ENCODE measurements at regions not wholly inside any gene's neighbourhood (a gene's known extent, or its start where the extent isn't known, plus 50 kb on each side); places are given as distances from the start of the nearest gene placed in this dataset.
A peak's percentile ranks its signal among the peaks of the same experiment; 100 is the strongest.

- DNase-seq, result peak; percentile 77
Measured at GRCh38 chr9:108125625-108126024, 636.1 kb upstream of the KLF4 start.

- no peak for DNase-seq
Measured at GRCh38 chr9:108119530-108120113, 630.1 kb upstream of the KLF4 start.

- no peak for DNase-seq
Measured at GRCh38 chr9:108117795-108118194, 628.2 kb upstream of the KLF4 start.

- no peak for DNase-seq
Measured at GRCh38 chr9:108117306-108117705, 627.7 kb upstream of the KLF4 start.

GRCh38 chr9:108113596-108113995 lies 624.0 kb upstream of the KLF4 start:
- DNase-seq, result peak; percentile 59

GRCh38 chr9:108109927-108110690 lies 620.5 kb upstream of the KLF4 start:
- DNase-seq, result no peak

GRCh38 chr9:108108852-108109448 lies 619.4 kb upstream of the KLF4 start:
- DNase-seq, result no peak

GRCh38 chr9:108108280-108108851 lies 618.8 kb upstream of the KLF4 start:
- DNase-seq, result no peak

GRCh38 chr9:108105885-108106284 lies 616.3 kb upstream of the KLF4 start:
- DNase-seq, result no peak

GRCh38 chr9:108104991-108105390 lies 615.4 kb upstream of the KLF4 start:
- no peak for DNase-seq

GRCh38 chr9:108103046-108103693 lies 613.6 kb upstream of the KLF4 start:
- no peak for DNase-seq

GRCh38 chr9:108101410-108101809 lies 611.8 kb upstream of the KLF4 start:
- DNase-seq, result no peak

- DNase-seq, result no peak
Measured at GRCh38 chr9:108100571-108100970, 611.0 kb upstream of the KLF4 start.

- no peak for DNase-seq
Measured at GRCh38 chr9:108099854-108100253, 610.3 kb upstream of the KLF4 start.

GRCh38 chr9:108095496-108095895 lies 605.9 kb upstream of the KLF4 start:
- no peak for DNase-seq

- DNase-seq, result no peak
Measured at GRCh38 chr9:108094676-108094993, 605.1 kb upstream of the KLF4 start.

GRCh38 chr9:108093773-108094675 lies 604.5 kb upstream of the KLF4 start:
- no peak for DNase-seq

- no peak for DNase-seq
Measured at GRCh38 chr9:108088916-108089315, 599.3 kb upstream of the KLF4 start.

GRCh38 chr9:108087781-108088180 lies 598.2 kb upstream of the KLF4 start:
- DNase-seq, result no peak

- no peak for DNase-seq
Measured at GRCh38 chr9:108086624-108087023, 597.1 kb upstream of the KLF4 start.

GRCh38 chr9:108085294-108085693 lies 595.7 kb upstream of the KLF4 start:
- no peak for DNase-seq

- DNase-seq, result peak; percentile 91
Measured at GRCh38 chr9:108083796-108084352, 594.3 kb upstream of the KLF4 start.
